Karpas-422 (cell line): ENCODE measurements at regions not wholly inside any gene's neighbourhood (a gene's known extent, or its start where the extent isn't known, plus 50 kb on each side); places are given as distances from the start of the nearest gene placed in this dataset.

Source experiments
- DNase-seq: peaks from one replicate; pipeline ENCODE4 v3.0.0-alpha.2; 2015
- H2AFZ ChIP-seq: fragments of 200-600 bp; sonication (generic); 2 replicates; pipeline ENCODE4 v1.6.1; 2014; ENCODE audit warnings: antibody characterized with exemption, low read length, mixed read lengths
- H3K27ac ChIP-seq: fragments of 200-600 bp; sonication (generic); 2 replicates; pipeline ENCODE4 v1.5.1; 2014; ENCODE audit warnings: mild to moderate bottlenecking, low read length, moderate library complexity
- H3K27me3 ChIP-seq: fragments of 200-600 bp; sonication (generic); 2 replicates; pipeline ENCODE4 v1.6.1; 2014; ENCODE audit warnings: low read length, mixed read lengths
- H3K36me3 ChIP-seq: fragments of 200-600 bp; sonication (generic); 2 replicates; pipeline ENCODE4 v1.6.1; 2014; ENCODE audit warnings: low read length, mixed read lengths; ENCODE audit not compliant: insufficient read depth
- H3K4me1 ChIP-seq: fragments of 200-600 bp; sonication (generic); 2 replicates; pipeline ENCODE4 v1.6.1; 2014; ENCODE audit warnings: mild to moderate bottlenecking, low read length, mixed read lengths
- H3K4me2 ChIP-seq: fragments of 200-600 bp; sonication (generic); 2 replicates; pipeline ENCODE4 v1.6.1; 2014; ENCODE audit warnings: low read length, low read depth, mild to moderate bottlenecking; ENCODE audit not compliant: poor library complexity, severe bottlenecking
- H3K4me3 ChIP-seq: fragments of 200-600 bp; sonication (generic); 2 replicates; pipeline ENCODE4 v1.5.1; 2014; ENCODE audit warnings: mild to moderate bottlenecking, antibody characterized with exemption, low read length, mixed read lengths
- H3K79me2 ChIP-seq: fragments of 200-600 bp; sonication (generic); 2 replicates; pipeline ENCODE4 v1.6.1; 2014; ENCODE audit warnings: mild to moderate bottlenecking, low read length, mixed read lengths
- H3K9ac ChIP-seq: fragments of 200-600 bp; sonication (generic); 2 replicates; pipeline ENCODE4 v1.6.0; 2014; ENCODE audit warnings: low read length
- H3K9me2 ChIP-seq: fragments of 200-600 bp; sonication (generic), shearing (Covaris generic); replicated peaks from 2 replicates; pipeline ENCODE4 v1.6.0; 2014; ENCODE audit warnings: mild to moderate bottlenecking, low read length, moderate library complexity; ENCODE audit not compliant: insufficient read depth
- H3K9me3 ChIP-seq: fragments of 300-700, 200-600 bp; sonication (generic); 2 replicates; pipeline ENCODE4 v1.6.1; 2014; ENCODE audit warnings: low read length, mixed read lengths
- H4K20me1 ChIP-seq: fragments of 200-600 bp; sonication (generic); 2 replicates; pipeline ENCODE4 v1.6.1; 2014; ENCODE audit warnings: mild to moderate bottlenecking, antibody characterized with exemption, low read length, low read depth; ENCODE audit not compliant: insufficient read depth

- Histone ChIP-seq H3K4me3 (no peak overlapping the region), H3K27ac (no peak overlapping the region), H3K9me3 (no peaks in the 10 kb centered on the region), H3K9me2 (no peaks in the 10 kb centered on the region), H2AFZ (no peak overlapping the region), H3K27me3 (no peaks in the 10 kb centered on the region), H4K20me1 (no peaks in the 10 kb centered on the region), H3K36me3 (no peaks in the 10 kb centered on the region), H3K4me2 (no peak overlapping the region), H3K4me1 (no peaks in the 10 kb centered on the region), H3K79me2 (no peaks in the 10 kb centered on the region), H3K9ac (no peak overlapping the region)
- no peak for DNase-seq
Measured at GRCh38 chr11:82465481-82465880, 268.2 kb downstream of the FAM181B start.

- Histone ChIP-seq H3K4me1 (no peaks in the 10 kb centered on the region), H3K4me2 (no peak overlapping the region), H2AFZ (no peak overlapping the region), H3K27ac (no peak overlapping the region), H3K9me3 (no peaks in the 10 kb centered on the region), H4K20me1 (no peaks in the 10 kb centered on the region), H3K79me2 (no peaks in the 10 kb centered on the region), H3K27me3 (no peaks in the 10 kb centered on the region), H3K4me3 (no peak overlapping the region), H3K9ac (no peak overlapping the region), H3K9me2 (no peaks in the 10 kb centered on the region), H3K36me3 (no peaks in the 10 kb centered on the region)
- DNase-seq, result no peak
Measured at GRCh38 chr11:82462608-82463242, 270.9 kb downstream of the FAM181B start.

- H2AFZ ChIP-seq, result no peak overlapping the region
- no peaks in the 10 kb centered on the region for H3K9me3 ChIP-seq
- H3K79me2 ChIP-seq, result no peaks in the 10 kb centered on the region
- no peaks in the 10 kb centered on the region for H3K36me3 ChIP-seq
- no peaks in the 10 kb centered on the region for H3K9me2 ChIP-seq
- no peak overlapping the region for H3K27ac ChIP-seq
- no peak overlapping the region for H3K4me3 ChIP-seq
- H3K4me1 ChIP-seq, result no peaks in the 10 kb centered on the region
- no peaks in the 10 kb centered on the region for H3K27me3 ChIP-seq
- no peaks in the 10 kb centered on the region for H4K20me1 ChIP-seq
- no peak for DNase-seq
- no peak overlapping the region for H3K9ac ChIP-seq
- H3K4me2 ChIP-seq, result no peak overlapping the region
Measured at GRCh38 chr11:82458761-82459160, 274.9 kb downstream of the FAM181B start.

GRCh38 chr11:82458147-82458546, 275.5 kb downstream of the FAM181B start:
- no peak for DNase-seq
- H3K9me2 ChIP-seq, result no peaks in the 10 kb centered on the region
- no peak overlapping the region for H2AFZ ChIP-seq
- no peaks in the 10 kb centered on the region for H3K79me2 ChIP-seq
- H3K9me3 ChIP-seq, result no peaks in the 10 kb centered on the region
- no peaks in the 10 kb centered on the region for H3K36me3 ChIP-seq
- H3K27ac ChIP-seq, result no peak overlapping the region
- H4K20me1 ChIP-seq, result no peaks in the 10 kb centered on the region
- H3K4me2 ChIP-seq, result no peak overlapping the region
- no peaks in the 10 kb centered on the region for H3K4me1 ChIP-seq
- H3K27me3 ChIP-seq, result no peaks in the 10 kb centered on the region
- no peak overlapping the region for H3K9ac ChIP-seq
- H3K4me3 ChIP-seq, result no peak overlapping the region

GRCh38 chr11:82450996-82451395, 282.7 kb downstream of the FAM181B start:
- DNase-seq, result no peak
- Histone ChIP-seq H3K27me3 (no peaks in the 10 kb centered on the region), H3K27ac (no peak overlapping the region), H3K4me3 (no peak overlapping the region), H4K20me1 (no peaks in the 10 kb centered on the region), H3K9me3 (no peaks in the 10 kb centered on the region), H3K9ac (no peak overlapping the region), H3K4me1 (no peaks in the 10 kb centered on the region), H2AFZ (no peak overlapping the region), H3K36me3 (no peaks in the 10 kb centered on the region), H3K4me2 (no peak overlapping the region), H3K79me2 (no peaks in the 10 kb centered on the region), H3K9me2 (no peaks in the 10 kb centered on the region)

DNA sequence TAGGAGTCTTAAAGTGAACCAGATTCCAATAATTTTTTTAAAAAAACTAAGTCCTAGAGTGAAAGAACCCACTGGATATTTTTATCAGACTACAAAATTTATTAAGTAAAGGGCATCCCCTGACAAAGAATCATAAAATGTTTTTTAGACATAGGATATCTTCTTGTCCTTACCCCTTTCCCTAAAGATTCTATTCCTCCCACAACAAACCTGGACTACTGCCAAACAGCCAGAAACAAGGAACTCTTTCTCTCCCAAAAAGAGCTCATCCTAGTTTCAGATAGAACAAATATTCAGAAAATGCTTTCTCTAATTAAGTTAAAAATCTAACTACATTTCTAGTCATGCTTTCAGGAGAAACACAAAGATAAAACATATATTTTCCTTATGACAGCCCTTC, 327.1 kb downstream of the FAM181B start:
- H4K20me1 ChIP-seq, result no peaks in the 10 kb centered on the region
- H2AFZ ChIP-seq, result no peak overlapping the region
- no peak overlapping the region for H3K27ac ChIP-seq
- H3K4me1 ChIP-seq, result no peaks in the 10 kb centered on the region
- H3K9ac ChIP-seq, result no peak overlapping the region
- H3K79me2 ChIP-seq, result no peaks in the 10 kb centered on the region
- H3K4me3 ChIP-seq, result no peak overlapping the region
- no peaks in the 10 kb centered on the region for H3K36me3 ChIP-seq
- no peaks in the 10 kb centered on the region for H3K27me3 ChIP-seq
- H3K9me2 ChIP-seq, result no peaks in the 10 kb centered on the region
- DNase-seq, result no peak
- no peak overlapping the region for H3K4me2 ChIP-seq
- H3K9me3 ChIP-seq, result no peaks in the 10 kb centered on the region

DNA sequence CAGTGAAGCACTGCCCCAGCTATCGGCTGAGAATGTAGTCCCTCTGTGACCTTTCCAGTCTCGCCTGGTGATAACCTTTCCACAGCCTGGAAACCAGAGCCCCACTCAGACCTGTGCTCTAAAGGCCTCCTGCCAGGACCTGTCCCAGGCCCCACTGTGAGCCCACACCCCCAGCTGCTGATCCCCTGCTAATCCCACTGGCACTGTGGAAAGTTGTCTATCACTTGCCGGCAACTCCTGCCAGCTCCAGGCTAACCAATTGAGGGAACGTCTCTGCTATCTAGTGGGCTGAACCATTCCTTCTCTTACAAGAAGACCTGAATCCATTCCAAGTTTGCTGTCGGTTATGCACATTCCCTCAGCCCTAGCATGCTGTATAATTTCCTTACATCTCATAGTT, 328.2 kb downstream of the FAM181B start:
- H2AFZ ChIP-seq, result no peak overlapping the region
- H4K20me1 ChIP-seq, result no peaks in the 10 kb centered on the region
- no peaks in the 10 kb centered on the region for H3K4me1 ChIP-seq

GRCh38 chr11:82404981-82405380, 328.7 kb downstream of the FAM181B start:
- Histone ChIP-seq H4K20me1 (no peaks in the 10 kb centered on the region), H3K79me2 (no peaks in the 10 kb centered on the region), H2AFZ (no peak overlapping the region), H3K27me3 (no peaks in the 10 kb centered on the region), H3K4me3 (no peak overlapping the region), H3K4me2 (no peak overlapping the region), H3K27ac (no peak overlapping the region), H3K9me3 (no peaks in the 10 kb centered on the region), H3K9ac (no peak overlapping the region), H3K9me2 (no peaks in the 10 kb centered on the region), H3K4me1 (no peaks in the 10 kb centered on the region), H3K36me3 (no peaks in the 10 kb centered on the region)
- no peak for DNase-seq

More for the DNA sequence above, 328.2 kb downstream of the FAM181B start:
- no peaks in the 10 kb centered on the region for H3K79me2 ChIP-seq
- H3K9me2 ChIP-seq, result no peaks in the 10 kb centered on the region
- no peak overlapping the region for H3K9ac ChIP-seq
- DNase-seq, result no peak
- H3K36me3 ChIP-seq, result no peaks in the 10 kb centered on the region
- no peaks in the 10 kb centered on the region for H3K9me3 ChIP-seq
- no peak overlapping the region for H3K4me2 ChIP-seq
- no peak overlapping the region for H3K27ac ChIP-seq
- no peak overlapping the region for H3K4me3 ChIP-seq
- H3K27me3 ChIP-seq, result no peaks in the 10 kb centered on the region
